ENCODE measurements at regions not wholly inside any gene's neighbourhood (a gene's known extent, or its start where the extent isn't known, plus 50 kb on each side); places are given as distances from the start of the nearest gene placed in this dataset.
"Not testable (repeated sequence)": the region's sequence is repeated elsewhere in the genome, so short reads cannot be mapped to it uniquely, and the experiment has no call there.

- no peak for DNase-seq (ENCODE audit: low read depth in 2 of 2)
Measured at GRCh38 chrX:116872931-116873330, 410.2 kb upstream of the CT83 start.

- DNase-seq (ENCODE audit: low read depth in 2 of 2): no peak
Measured at GRCh38 chrX:116863029-116863428, 400.3 kb upstream of the CT83 start.

- DNase-seq (ENCODE audit: low read depth in 2 of 2): no peak
Measured at GRCh38 chrX:116862340-116862739, 399.6 kb upstream of the CT83 start.

GRCh38 chrX:116841290-116841689 lies 378.5 kb upstream of the CT83 start:
- DNase-seq (ENCODE audit: low read depth in 2 of 2): no peak

GRCh38 chrX:116827063-116827462 lies 364.3 kb upstream of the CT83 start:
- DNase-seq (ENCODE audit: low read depth in 2 of 2): no peak

GRCh38 chrX:116824785-116825184 lies 362.0 kb upstream of the CT83 start:
- DNase-seq (ENCODE audit: low read depth in 2 of 2): no peak

GRCh38 chrX:116823677-116824076 lies 360.9 kb upstream of the CT83 start:
- DNase-seq (ENCODE audit: low read depth in 2 of 2): no peak

GRCh38 chrX:116806288-116806802 lies 343.6 kb upstream of the CT83 start:
- DNase-seq (ENCODE audit: low read depth in 2 of 2): no peak

- no peak for DNase-seq (ENCODE audit: low read depth in 2 of 2)
Measured at GRCh38 chrX:116801943-116802342, 339.2 kb upstream of the CT83 start.

GRCh38 chrX:116781926-116782325 lies 319.1 kb upstream of the CT83 start:
- DNase-seq (ENCODE audit: low read depth in 2 of 2): no peak

GRCh38 chrX:116757491-116757890 lies 294.7 kb upstream of the CT83 start:
- no peak for DNase-seq (ENCODE audit: low read depth in 2 of 2)

GRCh38 chrX:116756958-116757357 lies 294.2 kb upstream of the CT83 start:
- no peak for DNase-seq (ENCODE audit: low read depth in 2 of 2)

- no peak for DNase-seq (ENCODE audit: low read depth in 2 of 2)
Measured at GRCh38 chrX:116749943-116750342, 287.2 kb upstream of the CT83 start.

GRCh38 chrX:116732214-116732613 lies 269.4 kb upstream of the CT83 start:
- no peak for DNase-seq (ENCODE audit: low read depth in 2 of 2)

- no peak for DNase-seq (ENCODE audit: low read depth in 2 of 2)
Measured at GRCh38 chrX:116726806-116727205, 264.0 kb upstream of the CT83 start.

- DNase-seq (ENCODE audit: low read depth in 2 of 2): no peak
Measured at GRCh38 chrX:116694046-116694445, 231.3 kb upstream of the CT83 start.

- DNase-seq (ENCODE audit: low read depth in 2 of 2): not testable (repeated sequence)
Measured at GRCh38 chrX:116679544-116679943, 216.8 kb upstream of the CT83 start.

- no peak for DNase-seq (ENCODE audit: low read depth in 2 of 2)
Measured at GRCh38 chrX:116667346-116668134, 204.8 kb upstream of the CT83 start.

- DNase-seq (ENCODE audit: low read depth in 2 of 2): no peak
Measured at GRCh38 chrX:116657071-116657470, 194.3 kb upstream of the CT83 start.

GRCh38 chrX:116628464-116628863 lies 165.7 kb upstream of the CT83 start:
- no peak for DNase-seq (ENCODE audit: low read depth in 2 of 2)

GRCh38 chrX:116618546-116618945 lies 155.8 kb upstream of the CT83 start:
- no peak for DNase-seq (ENCODE audit: low read depth in 2 of 2)

GRCh38 chrX:116607776-116608175 lies 145.0 kb upstream of the CT83 start:
- no peak for DNase-seq (ENCODE audit: low read depth in 2 of 2)

- DNase-seq (ENCODE audit: low read depth in 2 of 2): no peak
Measured at GRCh38 chrX:116605576-116605975, 142.8 kb upstream of the CT83 start.

- no peak for DNase-seq (ENCODE audit: low read depth in 2 of 2)
Measured at GRCh38 chrX:116596010-116596409, 133.2 kb upstream of the CT83 start.
